Pancreas (tissue), 10 donors: ENCODE measurements at regions not wholly inside any gene's neighbourhood (a gene's known extent, or its start where the extent isn't known, plus 50 kb on each side); places are given as distances from the start of the nearest gene placed in this dataset.
"Not testable (repeated sequence)": the region's sequence is repeated elsewhere in the genome, so short reads cannot be mapped to it uniquely, and the experiment has no call there.

Experiments
- ATAC-seq, 4 donors: fragments of 200-7000 bp; cut with Tn5 transposase; one replicate each; pipeline versions ENCODE4 v1.8.0 to v1.9.1; 2020; ENCODE audit warnings: mild to moderate bottlenecking in 4 of 4, moderate library complexity in 4 of 4
- DNase-seq, 6 donors: peaks; one replicate each; pipeline ENCODE4 v3.0.0-alpha.2; 2020
- FAIRE-seq: peaks from 2 replicates; lab custom pipeline; 2012; peaks lifted over from hg19 to GRCh38; lab: Jason Lieb, UNC
- H3K27ac ChIP-seq, 4 donors: fragments of 200-600 bp; sonication (generic); 1 replicate in 3 of 4; 2 replicates in 1 of 4; pipeline versions ENCODE4 v1.5.0 to v1.8.0; 2020
- H3K27me3 ChIP-seq, 4 donors: fragments of 200-600 bp; one replicate each; pipeline ENCODE4 v1.8.0; 2021
- H3K36me3 ChIP-seq, 3 donors: fragments of 200-600 bp; sonication (generic) in 1 of 3; one replicate each; pipeline versions ENCODE4 v1.5.0 to v1.8.0; 2020 to 2021
- H3K4me1 ChIP-seq, 3 donors: fragments of 200-600 bp; one replicate each; pipeline ENCODE4 v1.8.0; 2021
- H3K4me3 ChIP-seq, 4 donors: fragments of 200-600 bp; sonication (generic) in 2 of 4; one replicate each; pipeline versions ENCODE4 v1.5.0 to v1.8.0; 2020 to 2021
- H3K9me3 ChIP-seq, 4 donors: fragments of 200-600 bp; one replicate each; pipeline ENCODE4 v1.8.0; 2021
- CTCF ChIP-seq, 4 donors: fragments of 200-600 bp; sonication (generic) in 3 of 4; IDR thresholded peaks; one replicate each; pipeline versions ENCODE4 v1.5.0 to v1.8.0; 2021; ENCODE audit warnings: antibody characterized with exemption in 4 of 4
- WGBS, 2 donors: extraction: QIAGEN DNeasy Blood & Tissue Kit; methylation state at CpG; one replicate each; pipeline ENCODE4 v1.1.7; 2013; 5-methylcytosine and 5-hydroxymethylcytosine counted together
- intact Hi-C, 3 donors: fragments of 100-400 bp; cut with DNase I; formaldehyde crosslinking; loops; one replicate each; pipeline versions ENCODE4 v1.11.1 to v1.14.2; 2022
- donor health status: healthy with polysubstance abuse.
- donor health status: DM: no; HTN: no; CAD: no; lungs with moderate emphysema.
- donor health status: DM: no; HTN: no; CAD: no.
- donor health status: control.
- donor health status: control.
- donor health status: Bipolar disorder and iron deficiency.
- donor health status: DM: yes; HTN: yes; CAD: no.
- donor health status: DM: no; HTN: no; CAD: no.
- donor health status: DM: no; HTN: no; CAD: no.
- donor health status: DM: yes; HTN: yes; CAD: no.

- Histone ChIP-seq H3K27ac (no peak overlapping the region), H3K9me3 (no peaks in the 10 kb centered on the region), H3K4me3 (no peak overlapping the region), H3K36me3 (no peaks in the 10 kb centered on the region), H3K27me3 (no peaks in the 10 kb centered on the region), H3K4me1 (peaks cover 0 to 4% (median 0%) of the 10 kb centered on the region in 3 donors)
- TF ChIP-seq CTCF (IDR thresholded peaks at IDR 0.05), result no peak
- intact Hi-C loops, result no loop called here
- ATAC-seq (no peak), DNase-seq (no peak), FAIRE-seq (no peak)
- WGBS, 2 donors, result 76 to 77% methylated on average over 2 of the region's 2 CpGs
Measured at GRCh38 chr7:159321278-159321677, 176.6 kb upstream of the VIPR2 start.

- DNase-seq (no peak), ATAC-seq (peak; percentile 36 to 88 (median 66)), FAIRE-seq (no peak)
- Histone ChIP-seq H3K4me1 (peaks cover 0 to 4% (median 0%) of the 10 kb centered on the region in 3 donors), H3K27ac (no peak overlapping the region), H3K27me3 (no peaks in the 10 kb centered on the region), H3K4me3 (no peak overlapping the region), H3K9me3 (no peaks in the 10 kb centered on the region), H3K36me3 (no peaks in the 10 kb centered on the region)
- 32 to 39% methylated on average over 4 of the region's 4 CpGs for WGBS, 2 donors
- no peak for TF ChIP-seq CTCF (IDR thresholded peaks at IDR 0.05)
- intact Hi-C loops, result no loop called here
Measured at GRCh38 chr7:159318682-159319351, 174.2 kb upstream of the VIPR2 start.

DNA sequence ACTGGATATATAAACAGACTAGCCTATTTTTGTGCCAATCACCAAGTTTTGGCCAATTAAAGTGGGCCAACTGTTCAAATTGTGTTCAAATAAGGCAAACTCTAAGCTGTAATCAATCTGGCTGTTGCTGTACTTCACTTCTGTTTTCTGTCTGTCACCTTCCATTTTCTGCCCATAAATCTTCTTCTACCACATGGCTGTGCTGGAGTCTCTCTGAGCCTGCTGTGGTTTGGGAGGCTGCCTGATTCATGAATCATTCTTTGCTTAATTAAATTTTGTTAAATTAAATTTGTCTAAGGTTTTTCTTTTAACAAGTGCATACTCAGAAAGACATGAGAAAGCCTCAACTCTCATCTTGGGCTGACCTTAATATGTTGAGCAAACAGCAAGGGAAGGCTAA lies 172.6 kb upstream of the VIPR2 start:
- no peak overlapping the region for H3K27ac ChIP-seq
- intact Hi-C loops, result no loop called here
- no peak for ATAC-seq
- no peaks in the 10 kb centered on the region for H3K9me3 ChIP-seq
- no peak overlapping the region for H3K4me3 ChIP-seq
- no peak for FAIRE-seq
- no peak for TF ChIP-seq CTCF (IDR thresholded peaks at IDR 0.05)
- H3K27me3 ChIP-seq, result no peaks in the 10 kb centered on the region
- no peak for DNase-seq
- no peaks in the 10 kb centered on the region for H3K36me3 ChIP-seq
- peaks cover 0 to 4% (median 0%) of the 10 kb centered on the region in 3 donors for H3K4me1 ChIP-seq

- Histone ChIP-seq H3K4me3 (no peak overlapping the region), H3K9me3 (no peaks in the 10 kb centered on the region), H3K36me3 (no peaks in the 10 kb centered on the region), H3K27ac (no peak overlapping the region), H3K4me1 (no peaks in the 10 kb centered on the region), H3K27me3 (no peaks in the 10 kb centered on the region)
- no peak for TF ChIP-seq CTCF (IDR thresholded peaks at IDR 0.05)
- DNase-seq (no peak), ATAC-seq (no peak), FAIRE-seq (no peak)
- intact Hi-C loops, result no loop called here
- 96% methylated on average over 1 of the region's 1 CpG for WGBS, 2 donors
Measured at GRCh38 chr7:159311172-159311494, 166.5 kb upstream of the VIPR2 start.

DNA sequence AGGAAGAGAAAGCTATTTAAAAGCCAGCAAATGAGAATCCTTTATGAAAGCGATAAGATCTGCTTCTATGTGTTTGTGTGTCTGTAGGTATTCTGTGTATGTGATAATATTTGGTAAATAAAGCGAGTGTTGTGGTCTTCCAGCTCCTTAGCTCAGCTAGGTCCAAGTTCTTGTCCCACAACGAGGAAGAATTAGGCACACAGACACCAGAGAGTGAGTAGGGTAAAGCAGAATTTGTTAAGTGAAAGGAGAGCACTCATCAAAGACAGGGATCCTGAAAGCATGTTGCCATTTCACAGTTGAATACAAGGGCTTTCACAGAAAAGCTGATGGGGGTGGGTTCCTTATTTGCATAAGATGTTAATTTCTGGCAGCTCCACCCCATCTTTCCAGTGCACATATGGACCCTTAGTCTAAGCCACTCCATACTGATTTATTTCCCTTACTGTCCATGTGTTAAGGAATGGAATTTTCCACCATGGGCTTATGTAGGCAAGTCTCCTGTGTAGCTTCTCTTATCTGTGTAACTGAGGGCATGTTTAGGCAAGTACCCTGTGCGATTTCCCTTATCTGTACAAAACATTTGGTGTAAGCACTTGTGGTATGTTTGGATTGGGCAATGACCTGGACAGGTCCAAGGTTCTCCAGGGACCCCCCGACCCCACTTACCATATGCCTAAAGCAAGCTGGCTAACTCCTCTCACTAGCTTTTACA lies 165.9 kb upstream of the VIPR2 start:
- intact Hi-C loops, result no loop called here
- DNase-seq, result no peak
- no peaks in the 10 kb centered on the region for H3K9me3 ChIP-seq
- FAIRE-seq, result no peak
- no peaks in the 10 kb centered on the region for H3K4me1 ChIP-seq
- 46 to 47% methylated on average over 5 of the region's 5 CpGs for WGBS, 2 donors
- H3K27ac ChIP-seq, result no peak overlapping the region
- H3K4me3 ChIP-seq, result no peak overlapping the region
- H3K27me3 ChIP-seq, result no peaks in the 10 kb centered on the region
- no peaks in the 10 kb centered on the region for H3K36me3 ChIP-seq
- peak in 1 of 4 donors; percentile 19 for ATAC-seq
- no peak for TF ChIP-seq CTCF (IDR thresholded peaks at IDR 0.05)

DNA sequence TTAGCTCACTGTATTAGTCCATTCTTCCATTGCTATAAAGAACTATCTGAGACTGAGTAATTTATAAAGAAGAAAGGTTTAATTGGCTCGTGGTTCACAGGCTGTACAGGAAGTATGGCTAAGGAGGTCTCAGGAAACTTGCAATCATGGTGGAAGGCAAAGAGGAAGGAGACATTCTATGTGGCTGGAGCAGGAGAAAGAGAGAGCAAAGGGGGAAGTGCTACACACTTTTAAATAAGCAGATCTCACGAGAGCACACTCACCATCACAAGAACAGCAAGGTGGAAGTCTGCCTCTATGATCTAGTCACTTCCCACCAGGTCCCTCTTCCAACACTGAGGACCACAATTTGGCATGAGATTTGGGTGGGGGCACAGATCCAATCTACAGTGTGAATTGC lies 164.5 kb upstream of the VIPR2 start:
- H3K36me3 ChIP-seq, ATAC-seq, H3K9me3 ChIP-seq, H3K27me3 ChIP-seq, H3K4me1 ChIP-seq, FAIRE-seq, H3K4me3 ChIP-seq, H3K27ac ChIP-seq, intact Hi-C loops, DNase-seq: not testable (repeated sequence)
- WGBS, 2 donors, result 35 to 56% methylated on average over 2 of the region's 2 CpGs
